Glomerular visceral epithelial cell (primary cell): ENCODE measurements at regions not wholly inside any gene's neighbourhood (a gene's known extent, or its start where the extent isn't known, plus 50 kb on each side); places are given as distances from the start of the nearest gene placed in this dataset.
"Not testable (repeated sequence)": the region's sequence is repeated elsewhere in the genome, so short reads cannot be mapped to it uniquely, and the experiment has no call there.

Experiments used
- DNase-seq: peaks from one replicate; pipeline ENCODE4 v3.0.0-alpha.2; 2016; ENCODE audit errors: extremely low spot score

DNA sequence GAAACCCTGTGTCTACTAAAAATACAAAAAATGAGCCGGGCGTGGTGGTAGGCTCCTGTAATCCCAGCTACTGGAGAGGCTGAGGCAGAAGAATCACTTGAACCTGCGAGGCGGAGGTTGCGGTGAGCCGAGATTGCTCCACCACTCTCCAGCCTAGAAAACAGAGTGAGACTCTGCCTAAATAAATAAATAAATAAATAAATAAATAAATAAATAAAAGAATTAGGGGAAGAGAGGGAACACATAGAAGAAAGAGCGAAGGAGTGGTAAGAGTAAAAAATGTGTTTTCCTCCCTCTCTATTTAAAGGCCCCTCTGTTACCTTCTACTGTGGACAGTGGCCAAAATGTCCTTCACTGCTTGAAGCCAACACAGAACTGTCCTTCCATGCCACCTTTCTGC lies 103.9 kb upstream of the SOX21 start:
- DNase-seq: no peak

DNA sequence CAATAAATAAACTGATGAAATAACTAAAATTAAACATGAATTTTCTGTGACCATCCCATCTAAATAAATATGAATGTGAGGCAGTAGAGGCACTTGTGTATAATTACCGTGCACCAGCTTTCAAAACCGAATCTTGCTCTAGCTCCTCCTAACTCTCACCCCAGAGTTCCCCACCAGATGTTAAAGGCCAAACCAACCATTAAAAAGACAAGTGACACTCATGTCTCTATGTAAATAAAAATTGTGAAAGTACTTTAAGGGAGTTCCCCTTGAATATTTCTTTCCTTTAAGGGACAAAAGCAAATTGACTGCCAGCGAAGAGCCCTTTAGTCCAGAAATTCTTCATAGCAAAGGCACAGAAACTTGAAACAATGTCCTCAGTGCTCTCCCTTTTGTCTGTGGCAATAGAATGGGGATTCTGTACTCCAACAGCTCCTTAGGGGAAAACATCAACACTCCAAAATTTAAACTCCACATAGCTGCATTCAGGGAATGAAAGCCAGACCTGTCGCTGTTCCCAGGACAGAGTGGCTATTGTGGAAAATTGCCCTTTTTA lies 101.7 kb upstream of the SOX21 start:
- no peak for DNase-seq

DNA sequence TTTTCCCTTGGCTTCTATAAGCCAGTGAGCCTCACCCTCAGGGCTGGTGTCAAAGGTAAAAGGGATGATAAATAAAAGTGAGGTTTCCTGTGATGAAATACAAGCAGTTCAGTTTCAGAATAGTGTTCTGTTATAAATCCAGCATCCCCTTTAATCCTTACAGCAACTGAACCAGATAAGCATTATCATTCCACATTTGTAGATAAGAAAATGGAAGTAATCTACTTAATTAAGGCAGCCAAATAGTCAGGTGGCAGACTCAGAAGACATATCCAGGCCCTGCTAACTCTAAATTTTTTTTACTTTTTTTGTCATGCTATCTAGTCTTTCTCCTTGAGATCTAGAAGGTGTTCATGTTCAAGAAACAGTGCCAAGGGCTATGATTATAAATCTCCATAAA lies 99.4 kb upstream of the SOX21 start:
- no peak for DNase-seq

DNA sequence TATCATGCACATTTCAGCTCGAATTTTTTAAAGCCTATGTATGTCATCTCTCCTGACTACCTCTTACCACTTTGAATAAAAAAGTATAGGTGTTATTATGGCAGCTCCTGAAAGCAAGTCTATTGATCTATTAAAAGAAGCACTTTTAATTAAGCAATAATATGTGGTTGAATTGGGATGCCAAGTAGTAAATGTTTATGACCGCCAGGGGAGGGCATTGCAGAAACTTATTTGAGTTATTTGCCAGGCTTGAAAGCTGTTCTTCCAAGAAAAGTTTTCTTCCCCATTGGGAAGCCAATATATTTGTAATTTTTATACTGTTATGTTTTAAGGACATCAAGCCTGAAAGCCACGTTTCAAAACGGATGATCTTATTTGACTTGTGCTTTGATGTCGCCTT lies 88.1 kb upstream of the SOX21 start:
- no peak for DNase-seq

DNA sequence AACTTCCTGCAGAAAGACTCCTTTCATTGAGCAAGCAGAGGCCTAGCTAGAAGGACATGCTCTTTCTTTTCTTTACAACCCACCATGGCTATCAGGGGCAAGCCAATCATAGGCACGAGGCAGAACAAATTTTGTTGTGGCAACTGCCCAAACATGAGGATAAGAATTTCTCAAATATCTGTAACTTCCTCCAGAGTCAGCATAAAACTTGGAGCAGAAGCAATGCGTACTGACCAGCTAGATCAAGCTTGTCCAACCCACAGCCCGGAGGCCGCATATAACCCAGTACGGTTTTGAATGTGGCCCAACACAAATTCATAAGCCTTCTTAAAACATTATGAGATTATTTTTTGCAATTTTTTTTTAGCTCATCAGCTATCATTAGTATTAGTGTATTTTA lies 87.0 kb upstream of the SOX21 start:
- DNase-seq: no peak

GRCh38 chr13:94798738-94799137 lies 86.4 kb upstream of the SOX21 start:
- DNase-seq: no peak

GRCh38 chr13:94795292-94795691 lies 82.9 kb upstream of the SOX21 start:
- no peak for DNase-seq

GRCh38 chr13:94786246-94786645 lies 73.9 kb upstream of the SOX21 start:
- not testable (repeated sequence) for DNase-seq

DNA sequence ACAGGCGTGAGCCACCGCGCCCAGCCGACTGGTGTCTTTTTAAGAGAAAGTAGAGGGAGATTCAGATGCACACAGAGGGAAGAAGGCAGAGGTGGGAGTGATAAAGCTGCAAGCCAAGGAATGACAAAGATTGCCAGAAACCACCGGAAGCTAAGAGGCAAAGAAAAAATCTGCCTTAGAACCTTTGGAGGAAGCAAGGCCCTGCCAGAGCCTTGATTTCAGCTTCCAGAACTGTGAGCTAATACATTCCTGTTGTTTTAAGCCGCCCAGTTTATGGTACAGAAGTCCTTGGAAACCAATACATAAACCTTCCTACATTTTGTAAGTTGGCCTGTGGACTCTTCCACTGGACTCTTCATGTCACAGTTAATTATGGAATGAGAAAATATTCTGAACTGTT lies 71.7 kb upstream of the SOX21 start:
- no peak for DNase-seq

GRCh38 chr13:94783489-94783888 lies 71.1 kb upstream of the SOX21 start:
- no peak for DNase-seq

- DNase-seq: no peak
Observed at GRCh38 chr13:94780421-94780820, 68.1 kb upstream of the SOX21 start.

GRCh38 chr13:94778986-94779385 lies 66.6 kb upstream of the SOX21 start:
- DNase-seq: no peak

GRCh38 chr13:94778585-94778984 lies 66.2 kb upstream of the SOX21 start:
- no peak for DNase-seq

DNA sequence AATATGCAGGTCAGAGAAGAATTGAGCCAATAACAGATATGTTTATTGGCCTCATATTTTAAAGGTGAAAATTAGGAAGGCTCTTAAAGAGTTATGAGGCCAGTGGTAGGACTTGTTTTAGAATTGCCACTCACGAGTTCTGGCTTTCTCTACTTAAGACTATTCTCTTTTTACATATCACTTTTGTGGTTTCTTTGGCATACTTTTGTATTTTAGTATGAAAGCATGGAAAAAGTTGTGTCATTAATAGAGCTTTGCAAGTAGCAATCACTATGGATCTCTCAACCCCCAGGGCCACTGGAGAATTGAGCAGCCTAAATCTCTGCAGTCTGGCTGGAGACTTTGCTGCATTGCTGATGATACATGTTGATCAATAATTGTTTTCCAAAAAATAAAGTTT lies 64.6 kb upstream of the SOX21 start:
- DNase-seq: no peak

DNA sequence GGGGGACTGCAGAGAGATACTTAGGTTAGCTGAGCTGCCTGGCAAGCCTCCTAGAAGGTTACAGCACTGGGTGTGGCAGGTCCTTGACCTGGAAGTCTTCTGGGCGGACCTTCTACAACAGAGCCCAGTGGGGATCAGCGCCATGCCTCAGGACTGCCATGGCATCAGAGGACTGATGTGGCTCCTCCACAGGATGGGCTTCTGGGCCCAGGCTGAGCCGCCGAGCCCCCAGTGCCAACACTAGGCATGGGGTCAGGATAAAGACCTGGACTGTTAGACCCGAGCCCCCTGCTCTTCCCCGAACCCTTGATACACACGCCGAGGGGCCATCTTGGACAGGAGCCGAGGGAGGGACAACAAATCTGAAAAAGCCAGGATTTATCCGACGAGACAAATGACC lies 64.0 kb upstream of the SOX21 start:
- DNase-seq: no peak

GRCh38 chr13:94765814-94766213 lies 53.5 kb upstream of the SOX21 start:
- no peak for DNase-seq

DNA sequence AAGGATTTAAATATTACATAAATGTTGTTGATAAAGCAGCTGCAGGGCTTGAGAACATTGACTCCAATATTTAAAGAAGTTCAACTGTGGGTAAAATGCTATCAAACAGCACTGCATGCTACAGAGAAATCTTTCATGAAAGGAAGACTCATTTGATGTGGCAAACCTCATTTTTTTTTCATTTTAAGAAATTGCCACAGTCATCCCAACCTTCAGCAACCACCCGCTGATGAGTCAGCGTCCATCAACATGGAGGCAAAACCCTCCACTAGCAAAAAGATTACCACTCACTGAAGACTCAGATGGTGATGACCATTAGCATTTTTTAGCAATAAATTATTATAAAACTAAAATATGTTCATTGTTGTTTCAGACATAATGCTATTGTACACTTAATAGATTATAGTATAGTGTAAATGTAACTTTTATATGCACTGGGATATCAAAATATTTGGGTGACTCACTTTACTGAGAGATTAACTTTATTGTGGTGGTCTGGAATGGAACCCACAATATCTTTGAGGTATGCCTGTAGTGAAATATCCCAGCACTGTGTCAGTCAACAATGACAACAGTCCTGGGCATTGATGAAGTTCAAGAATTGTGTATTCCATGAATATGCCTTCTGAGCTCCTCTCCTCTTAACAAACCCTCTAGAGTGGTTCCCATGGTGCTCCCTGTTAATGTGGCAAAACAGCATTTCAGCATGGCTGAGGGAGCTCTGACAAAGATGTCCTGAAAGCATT lies 52.4 kb upstream of the SOX21 start:
- DNase-seq: no peak
